Activated naive CD4-positive, alpha-beta T cell treated with anti-CD3 and anti-CD28 coated beads, Interleukin-2, amount 10 ng/mL, durations not matched to agents 7 days and 5 days (primary cell): ENCODE measurements at regions not wholly inside any gene's neighbourhood (a gene's known extent, or its start where the extent isn't known, plus 50 kb on each side); places are given as distances from the start of the nearest gene placed in this dataset.
"Not testable (repeated sequence)": the region's sequence is repeated elsewhere in the genome, so short reads cannot be mapped to it uniquely, and the experiment has no call there.

Experiments used
- CTCF ChIA-PET: fragments of 350-600 bp; sonication (Branson Sonifier 250); formaldehyde crosslinking; loops from one replicate; lab custom pipeline; 2021; ENCODE audit warnings: antibody characterized with exemption; lab: Charles Lee
- DNase-seq: peaks from one replicate; pipeline ENCODE4 v3.0.0-alpha.2; 2020
- H3K27ac Mint-ChIP-seq: one replicate; pipeline ENCODE4 v1.8.0; 2021; ENCODE audit warnings: mild to moderate bottlenecking, moderate library complexity, mixed read lengths
- H3K27me3 Mint-ChIP-seq: one replicate; pipeline ENCODE4 v1.8.0; 2021; ENCODE audit warnings: mild to moderate bottlenecking, mixed read lengths
- H3K36me3 Mint-ChIP-seq: one replicate; pipeline ENCODE4 v1.8.0; 2021; ENCODE audit warnings: mixed read lengths
- H3K4me1 Mint-ChIP-seq: one replicate; pipeline ENCODE4 v1.8.0; 2021; ENCODE audit warnings: mixed read lengths
- H3K4me3 Mint-ChIP-seq: one replicate; pipeline ENCODE4 v1.8.0; 2021; ENCODE audit warnings: mild to moderate bottlenecking, moderate library complexity, mixed read lengths
- H3K9me3 Mint-ChIP-seq: one replicate; pipeline ENCODE4 v1.8.0; 2021; ENCODE audit warnings: mixed read lengths

- no peaks in the 10 kb centered on the region for H3K36me3 Mint-ChIP-seq
- H3K4me1 Mint-ChIP-seq = no peaks in the 10 kb centered on the region
- CTCF ChIA-PET = no interaction called here
- H3K4me3 Mint-ChIP-seq = no peak overlapping the region
- H3K27ac Mint-ChIP-seq = no peak overlapping the region
- peaks cover 37% of the 10 kb centered on the region for H3K27me3 Mint-ChIP-seq
- DNase-seq = no peak
- H3K9me3 Mint-ChIP-seq = no peaks in the 10 kb centered on the region
These were observed 76.1 kb upstream of the GPR6 start for GRCh38 chr6:109901976-109902375.

GRCh38 chr6:109902870-109903269 is 75.2 kb upstream of the GPR6 start:
- Mint-ChIP-seq H3K27me3 (peaks cover 28% of the 10 kb centered on the region), H3K4me3 (no peak overlapping the region), H3K27ac (no peak overlapping the region), H3K36me3 (no peaks in the 10 kb centered on the region), H3K4me1 (no peaks in the 10 kb centered on the region), H3K9me3 (no peaks in the 10 kb centered on the region)
- CTCF ChIA-PET = no interaction called here
- DNase-seq = no peak

DNA sequence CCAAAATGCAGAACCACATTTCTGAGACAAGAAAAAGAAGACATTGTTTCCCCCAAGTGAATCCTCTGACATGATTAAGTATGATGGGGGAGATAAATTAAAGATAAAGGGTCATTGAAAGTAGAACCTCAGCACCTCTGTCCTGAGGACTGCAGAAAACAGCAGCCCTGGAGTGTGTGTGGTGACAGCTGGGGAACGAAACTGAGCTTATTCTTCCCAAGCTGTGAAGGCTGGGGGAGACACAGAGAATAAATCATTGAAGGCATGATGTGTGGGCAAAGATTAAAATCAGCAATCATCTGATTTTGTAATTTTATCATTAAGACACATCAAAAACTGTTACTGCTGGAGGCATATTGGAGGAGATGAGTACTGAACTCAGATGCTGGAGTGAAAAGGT is 67.5 kb upstream of the GPR6 start:
- H3K4me1 Mint-ChIP-seq = no peaks in the 10 kb centered on the region
- no peak for DNase-seq
- no peaks in the 10 kb centered on the region for H3K9me3 Mint-ChIP-seq
- H3K27ac Mint-ChIP-seq = no peak overlapping the region
- CTCF ChIA-PET = no interaction called here
- H3K36me3 Mint-ChIP-seq = no peaks in the 10 kb centered on the region
- no peaks in the 10 kb centered on the region for H3K27me3 Mint-ChIP-seq
- H3K4me3 Mint-ChIP-seq = no peak overlapping the region

DNA sequence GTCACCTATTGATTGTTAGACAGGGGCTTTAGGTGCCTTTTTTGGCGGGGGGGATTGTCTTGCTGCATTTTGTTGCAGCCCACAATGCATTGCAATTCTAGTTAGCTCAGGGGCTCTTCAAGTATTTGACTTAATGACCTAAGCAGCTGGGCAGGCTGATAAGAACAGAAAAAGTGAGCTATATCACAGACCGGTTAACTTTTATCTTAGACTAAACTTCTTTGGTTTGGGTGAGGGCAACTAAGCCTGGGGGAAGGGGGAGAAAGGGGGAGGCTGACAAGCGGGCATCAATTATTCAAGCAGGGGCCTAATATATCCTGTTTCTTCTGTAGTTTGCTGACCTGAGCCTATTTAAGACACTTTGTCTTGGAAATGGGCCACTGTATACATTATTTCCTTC is 66.0 kb upstream of the GPR6 start:
- CTCF ChIA-PET = interaction anchor here (0.7 kb wide), 1 partner anchor 127 kb away, joined by 3 read pairs; no protein-coding TSS in a partner anchor
- H3K36me3 Mint-ChIP-seq = no peaks in the 10 kb centered on the region
- DNase-seq = no peak
- H3K27me3 Mint-ChIP-seq = no peaks in the 10 kb centered on the region
- no peak overlapping the region for H3K27ac Mint-ChIP-seq
- no peak overlapping the region for H3K4me3 Mint-ChIP-seq
- H3K4me1 Mint-ChIP-seq = no peaks in the 10 kb centered on the region
- H3K9me3 Mint-ChIP-seq = no peaks in the 10 kb centered on the region

- no peak for DNase-seq
- H3K27me3 Mint-ChIP-seq = no peaks in the 10 kb centered on the region
- no peak overlapping the region for H3K4me3 Mint-ChIP-seq
- CTCF ChIA-PET = no interaction called here
- no peaks in the 10 kb centered on the region for H3K4me1 Mint-ChIP-seq
- H3K36me3 Mint-ChIP-seq = no peaks in the 10 kb centered on the region
- no peaks in the 10 kb centered on the region for H3K9me3 Mint-ChIP-seq
- H3K27ac Mint-ChIP-seq = no peak overlapping the region
These were observed 65.2 kb upstream of the GPR6 start for GRCh38 chr6:109912952-109913351.

DNA sequence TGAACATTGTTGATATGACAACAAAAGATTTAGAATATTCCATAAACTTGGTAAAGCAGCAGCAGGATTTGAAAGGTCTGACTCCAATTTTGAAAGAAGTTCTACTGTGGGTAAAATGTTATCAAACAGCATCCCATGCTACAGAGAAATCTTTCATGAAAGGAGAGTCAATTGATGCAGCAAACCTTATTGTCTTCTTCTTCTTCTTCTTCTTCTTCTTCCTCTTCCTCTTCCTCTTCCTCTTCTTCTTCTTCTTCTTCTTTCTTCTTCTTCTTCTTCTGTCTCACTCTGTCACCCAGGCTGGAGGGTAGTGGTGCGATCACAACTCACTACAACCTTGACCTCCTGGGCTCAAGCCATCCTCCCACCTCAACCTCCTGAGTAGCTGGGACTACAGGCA is 62.4 kb upstream of the GPR6 start:
- H3K4me3 Mint-ChIP-seq, DNase-seq, CTCF ChIA-PET, H3K4me1 Mint-ChIP-seq, H3K27ac Mint-ChIP-seq, H3K36me3 Mint-ChIP-seq, H3K27me3 Mint-ChIP-seq, H3K9me3 Mint-ChIP-seq: not testable (repeated sequence)

DNA sequence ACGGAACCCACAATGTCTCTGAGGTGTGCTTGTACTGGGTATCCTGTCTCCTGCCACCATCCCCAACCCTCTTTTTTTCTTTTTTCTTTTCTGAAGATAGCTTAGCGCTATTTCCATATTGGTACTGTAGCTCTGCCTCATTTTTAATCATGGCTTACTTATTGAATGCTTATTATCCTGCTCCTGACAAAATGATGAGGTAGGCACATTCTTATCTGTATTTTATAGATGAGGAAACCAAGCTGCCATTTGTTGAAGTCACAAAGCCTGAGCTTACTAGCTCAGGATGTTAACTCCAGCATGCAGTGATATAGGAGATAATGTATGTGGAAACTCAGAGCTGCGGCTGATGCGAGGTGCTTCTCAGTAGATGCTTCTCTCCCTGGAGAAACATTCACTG is 61.4 kb upstream of the GPR6 start:
- no peaks in the 10 kb centered on the region for H3K9me3 Mint-ChIP-seq
- no peak overlapping the region for H3K4me3 Mint-ChIP-seq
- CTCF ChIA-PET = no interaction called here
- H3K36me3 Mint-ChIP-seq = no peaks in the 10 kb centered on the region
- H3K27ac Mint-ChIP-seq = no peak overlapping the region
- DNase-seq = no peak
- H3K27me3 Mint-ChIP-seq = no peaks in the 10 kb centered on the region
- no peaks in the 10 kb centered on the region for H3K4me1 Mint-ChIP-seq

DNA sequence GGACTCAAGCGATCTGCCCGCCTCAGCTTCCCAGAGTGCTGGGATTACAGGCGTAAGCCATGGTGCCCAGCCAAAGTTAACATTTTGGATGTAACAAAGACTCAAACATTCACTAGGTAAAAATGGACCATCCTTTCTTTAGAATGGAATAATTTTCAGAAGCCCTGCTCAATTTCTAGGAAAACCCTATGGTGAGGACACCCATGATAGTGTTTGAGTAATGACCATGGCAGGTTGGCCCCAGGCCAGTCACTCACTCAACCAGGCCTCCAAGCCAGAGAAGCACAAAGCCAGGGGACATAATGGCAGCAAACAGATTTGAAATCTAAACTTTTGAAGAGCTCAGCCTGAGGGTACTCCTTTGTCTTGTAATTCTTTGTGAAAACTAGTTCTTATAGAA is 59.9 kb upstream of the GPR6 start:
- Mint-ChIP-seq H3K27ac (no peak overlapping the region), H3K36me3 (no peaks in the 10 kb centered on the region), H3K27me3 (peaks cover 6% of the 10 kb centered on the region), H3K9me3 (no peaks in the 10 kb centered on the region), H3K4me1 (no peaks in the 10 kb centered on the region), H3K4me3 (no peak overlapping the region)
- DNase-seq = no peak
- CTCF ChIA-PET = no interaction called here

DNA sequence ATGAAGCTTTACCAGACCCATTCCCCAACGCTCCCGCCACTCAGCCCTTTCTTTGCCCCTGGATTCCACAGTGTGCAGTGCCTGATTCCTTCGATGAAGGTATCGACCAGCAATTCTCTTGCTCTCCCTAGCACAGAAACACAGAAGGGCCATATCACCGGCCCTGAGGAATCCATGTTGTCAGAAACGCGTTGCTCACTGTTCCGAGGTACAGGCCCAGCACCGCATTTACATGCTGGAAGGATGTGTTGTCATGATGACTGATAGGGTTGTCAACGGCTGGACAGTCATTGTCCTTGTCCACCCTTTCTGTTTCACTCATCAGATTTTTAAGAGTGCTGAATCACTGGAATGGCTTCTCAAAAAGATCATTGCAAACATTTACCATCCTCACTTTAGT is 57.2 kb upstream of the GPR6 start:
- Mint-ChIP-seq H3K36me3 (no peaks in the 10 kb centered on the region), H3K27ac (no peak overlapping the region), H3K27me3 (peaks cover 14% of the 10 kb centered on the region), H3K9me3 (no peaks in the 10 kb centered on the region), H3K4me1 (no peaks in the 10 kb centered on the region), H3K4me3 (no peak overlapping the region)
- CTCF ChIA-PET = no interaction called here
- no peak for DNase-seq

DNA sequence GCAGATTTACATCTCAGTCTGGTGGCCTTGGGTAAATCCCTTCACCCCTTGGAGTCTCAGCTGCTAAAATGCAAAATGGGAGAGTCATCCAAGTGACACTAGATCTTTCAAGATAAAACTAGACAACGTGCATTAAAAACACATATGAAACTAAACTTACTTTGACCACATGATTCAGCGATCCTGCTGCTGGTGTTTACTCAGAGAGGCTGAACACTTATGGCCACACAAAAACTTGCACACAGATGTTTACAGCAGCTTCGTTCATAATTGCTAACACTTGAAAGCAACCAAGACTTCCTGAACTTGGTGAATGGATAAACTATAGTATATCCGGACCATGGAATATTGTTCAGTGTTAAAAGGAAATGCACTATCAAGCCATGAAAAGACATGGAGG is 55.3 kb upstream of the GPR6 start:
- no peak for DNase-seq
- Mint-ChIP-seq H3K36me3 (no peaks in the 10 kb centered on the region), H3K27me3 (peaks cover 18% of the 10 kb centered on the region), H3K4me1 (no peaks in the 10 kb centered on the region), H3K9me3 (no peaks in the 10 kb centered on the region), H3K27ac (no peak overlapping the region), H3K4me3 (no peak overlapping the region)
- CTCF ChIA-PET = no interaction called here

DNA sequence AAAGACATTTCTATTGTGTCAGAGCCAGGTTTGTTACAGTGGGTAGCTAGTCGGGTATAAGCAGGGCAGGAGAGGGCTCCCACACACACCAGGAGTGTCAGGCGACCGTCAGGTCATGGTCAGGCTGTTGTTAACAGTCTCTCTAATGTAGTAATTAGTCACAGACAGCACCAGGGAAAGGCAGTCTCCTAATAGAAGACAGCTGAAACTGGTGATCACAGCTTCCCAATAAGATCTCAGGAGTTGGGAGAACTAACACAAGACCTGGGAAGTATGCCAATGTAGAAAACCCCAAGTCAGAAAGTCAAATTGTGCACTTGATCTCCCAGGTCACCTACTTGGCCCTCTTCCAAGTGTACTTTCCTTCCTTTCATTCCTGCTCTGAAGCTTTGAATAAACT is 53.0 kb upstream of the GPR6 start:
- no peak for DNase-seq

GRCh38 chr6:109927052-109927451 is 51.1 kb upstream of the GPR6 start:
- CTCF ChIA-PET = no interaction called here
- H3K9me3 Mint-ChIP-seq = no peaks in the 10 kb centered on the region
- no peak overlapping the region for H3K4me3 Mint-ChIP-seq
- no peaks in the 10 kb centered on the region for H3K36me3 Mint-ChIP-seq
- no peaks in the 10 kb centered on the region for H3K4me1 Mint-ChIP-seq
- no peak overlapping the region for H3K27ac Mint-ChIP-seq
- DNase-seq = no peak
- H3K27me3 Mint-ChIP-seq = peaks cover 18% of the 10 kb centered on the region

More for the DNA sequence above, 53.0 kb upstream of the GPR6 start:
- no peaks in the 10 kb centered on the region for H3K36me3 Mint-ChIP-seq
- H3K27me3 Mint-ChIP-seq = peaks cover 18% of the 10 kb centered on the region
- CTCF ChIA-PET = no interaction called here
- H3K9me3 Mint-ChIP-seq = no peaks in the 10 kb centered on the region
- no peaks in the 10 kb centered on the region for H3K4me1 Mint-ChIP-seq
- no peak overlapping the region for H3K4me3 Mint-ChIP-seq
- H3K27ac Mint-ChIP-seq = no peak overlapping the region
